Loucy (cell line): ENCODE measurements at regions not wholly inside any gene's neighbourhood (a gene's known extent, or its start where the extent isn't known, plus 50 kb on each side); places are given as distances from the start of the nearest gene placed in this dataset.

ENCODE experiments used
- EZH2phosphoT487 ChIP-seq: fragments of 200-600 bp; IDR thresholded peaks from 2 replicates; pipeline ENCODE4 v1.6.1; 2018; ENCODE audit warnings: antibody characterized with exemption, mild to moderate bottlenecking, moderate library complexity, borderline replicate concordance
- TF ChIP-seq, protein P1 (sequence below): fragments of 200-600 bp; sonication (generic); conservative IDR thresholded peaks from 2 replicates; pipeline ENCODE4 v1.5.1; 2014; ENCODE audit warnings: mild to moderate bottlenecking, antibody characterized with exemption, low read length

DNA sequence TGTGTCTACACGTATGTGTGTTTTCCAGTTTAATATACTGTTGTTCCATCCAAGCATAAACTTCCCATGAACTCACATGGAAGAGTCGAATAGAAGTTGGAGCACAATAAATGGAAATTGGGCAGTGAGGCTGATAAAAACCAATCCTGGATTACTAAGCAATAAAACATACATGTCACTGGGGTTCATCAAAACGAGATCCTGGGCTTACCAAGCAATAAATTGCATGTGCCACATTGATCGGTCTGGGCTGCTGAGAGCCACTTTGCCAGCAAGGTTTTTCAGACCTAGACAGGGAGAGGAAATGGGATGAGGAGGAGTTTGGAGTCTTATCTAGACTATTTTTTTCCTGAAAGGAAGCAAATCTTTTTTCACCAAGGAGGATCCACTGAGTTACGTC, 322.3 kb upstream of the C16orf82 start:
- TF ChIP-seq, protein P1, sequence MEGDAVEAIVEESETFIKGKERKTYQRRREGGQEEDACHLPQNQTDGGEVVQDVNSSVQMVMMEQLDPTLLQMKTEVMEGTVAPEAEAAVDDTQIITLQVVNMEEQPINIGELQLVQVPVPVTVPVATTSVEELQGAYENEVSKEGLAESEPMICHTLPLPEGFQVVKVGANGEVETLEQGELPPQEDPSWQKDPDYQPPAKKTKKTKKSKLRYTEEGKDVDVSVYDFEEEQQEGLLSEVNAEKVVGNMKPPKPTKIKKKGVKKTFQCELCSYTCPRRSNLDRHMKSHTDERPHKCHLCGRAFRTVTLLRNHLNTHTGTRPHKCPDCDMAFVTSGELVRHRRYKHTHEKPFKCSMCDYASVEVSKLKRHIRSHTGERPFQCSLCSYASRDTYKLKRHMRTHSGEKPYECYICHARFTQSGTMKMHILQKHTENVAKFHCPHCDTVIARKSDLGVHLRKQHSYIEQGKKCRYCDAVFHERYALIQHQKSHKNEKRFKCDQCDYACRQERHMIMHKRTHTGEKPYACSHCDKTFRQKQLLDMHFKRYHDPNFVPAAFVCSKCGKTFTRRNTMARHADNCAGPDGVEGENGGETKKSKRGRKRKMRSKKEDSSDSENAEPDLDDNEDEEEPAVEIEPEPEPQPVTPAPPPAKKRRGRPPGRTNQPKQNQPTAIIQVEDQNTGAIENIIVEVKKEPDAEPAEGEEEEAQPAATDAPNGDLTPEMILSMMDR: no peak
- no peak for TF ChIP-seq EZH2phosphoT487
